ENCODE measurements at regions not wholly inside any gene's neighbourhood (a gene's known extent, or its start where the extent isn't known, plus 50 kb on each side); places are given as distances from the start of the nearest gene placed in this dataset.

DNA sequence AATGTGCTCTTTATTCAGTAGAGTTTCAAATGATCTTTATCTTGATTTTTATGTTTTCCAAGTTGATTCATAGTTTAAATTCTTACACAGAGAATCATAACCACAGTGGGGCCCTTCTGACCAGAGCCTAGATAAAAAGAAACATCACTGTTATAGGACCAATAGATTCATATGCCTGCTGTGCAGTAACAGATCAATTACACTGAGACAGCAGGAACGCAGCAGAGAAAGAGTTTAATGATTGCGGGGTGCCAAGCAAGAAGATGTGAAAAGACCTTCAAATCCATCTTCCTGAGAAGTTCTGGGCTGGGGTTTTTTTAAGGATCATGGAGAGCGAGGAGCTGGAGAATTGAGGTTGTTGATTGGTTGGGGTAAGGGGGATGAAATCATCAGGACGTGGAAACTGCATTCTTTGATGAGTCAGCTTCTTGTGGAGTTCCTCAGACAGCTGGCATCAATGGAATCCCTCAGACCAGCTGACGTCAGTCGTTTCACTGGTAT is 346.6 kb downstream of the TBC1D4 start:
- no peak for DNase-seq (ENCODE audit: low read depth in 4 of 4, low spot score in 3 of 4)

DNA sequence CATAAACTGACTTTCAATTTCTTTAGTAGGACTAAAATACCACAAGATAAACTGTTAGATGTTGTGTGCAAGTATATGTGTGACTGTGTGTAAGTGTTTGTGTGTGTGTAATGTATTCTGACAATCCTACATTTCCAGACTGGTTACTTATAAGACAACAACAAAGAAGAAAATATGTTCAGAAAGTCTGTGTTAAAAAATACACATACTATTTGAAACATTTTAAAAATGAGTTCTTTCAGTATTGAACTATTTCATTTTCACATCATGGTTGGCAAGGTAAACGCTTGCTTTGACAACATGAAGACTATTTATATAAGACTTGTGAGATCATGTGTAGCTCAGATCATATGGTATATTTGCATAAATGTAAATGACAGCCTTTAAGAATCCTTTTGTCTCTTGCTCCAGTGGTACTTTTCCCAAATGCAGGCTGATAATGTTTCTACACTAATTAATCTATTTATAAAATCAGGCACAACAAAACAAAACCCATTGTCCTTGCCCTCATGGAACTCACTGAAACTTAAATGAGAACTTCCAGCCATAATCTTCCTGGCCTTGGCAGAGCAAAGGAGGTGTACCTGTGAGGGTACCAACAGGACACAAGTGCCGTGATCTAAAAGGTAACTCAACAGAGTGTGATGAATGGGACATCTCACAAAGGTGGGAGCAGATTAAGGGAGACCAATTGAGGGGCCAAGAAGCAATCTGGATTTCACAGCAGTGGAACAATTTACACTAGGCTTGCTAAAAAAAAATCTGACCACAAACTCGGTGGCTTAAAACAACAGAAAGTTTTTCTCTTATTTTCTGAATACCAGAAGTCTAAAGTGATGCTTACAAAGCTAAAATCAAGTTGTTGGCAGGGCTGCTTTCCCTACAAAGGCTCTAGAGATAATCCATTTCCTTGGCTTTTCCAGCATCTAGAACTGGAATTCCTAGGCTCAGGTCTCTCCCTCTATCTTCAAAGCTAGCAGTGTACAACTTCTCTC is 349.0 kb downstream of the TBC1D4 start:
- DNase-seq (ENCODE audit: low read depth in 4 of 4, low spot score in 3 of 4), result no peak

GRCh38 chr13:75129331-75129730 is 352.6 kb downstream of the TBC1D4 start:
- no peak for DNase-seq (ENCODE audit: low read depth in 4 of 4, low spot score in 3 of 4)

GRCh38 chr13:75124415-75124814 is 357.6 kb downstream of the TBC1D4 start:
- no peak for DNase-seq (ENCODE audit: low read depth in 4 of 4, low spot score in 3 of 4)

GRCh38 chr13:75123428-75123827 is 358.5 kb downstream of the TBC1D4 start:
- DNase-seq (ENCODE audit: low read depth in 4 of 4, low spot score in 3 of 4), result no peak

- DNase-seq (ENCODE audit: low read depth in 4 of 4, low spot score in 3 of 4), result no peak
These were observed 361.9 kb downstream of the TBC1D4 start for GRCh38 chr13:75120085-75120484.

GRCh38 chr13:75115171-75115570 is 366.8 kb downstream of the TBC1D4 start:
- DNase-seq (ENCODE audit: low read depth in 4 of 4, low spot score in 3 of 4), result no peak

DNA sequence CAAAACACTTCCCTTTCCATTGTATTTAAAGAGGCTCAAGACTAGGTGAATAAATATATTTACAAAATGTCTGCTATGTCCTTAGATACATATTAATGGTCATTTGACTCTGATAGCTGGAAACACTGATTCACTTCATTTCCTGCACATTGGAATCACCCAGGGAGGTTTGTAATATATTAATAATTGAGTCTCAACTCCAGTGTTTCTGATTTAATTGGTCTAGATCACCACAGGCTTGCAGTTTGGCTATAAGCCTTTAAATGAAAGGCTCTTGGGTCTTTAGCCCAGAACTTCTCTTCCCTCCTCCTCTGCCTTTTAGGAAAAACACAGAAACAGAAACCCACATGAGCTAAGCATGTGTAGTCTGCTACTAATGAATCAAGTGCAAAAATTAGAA is 378.0 kb downstream of the TBC1D4 start:
- DNase-seq (ENCODE audit: low read depth in 4 of 4, low spot score in 3 of 4), result no peak

GRCh38 chr13:75102001-75102716 is 379.8 kb downstream of the TBC1D4 start:
- DNase-seq (ENCODE audit: low read depth in 4 of 4, low spot score in 3 of 4), result no peak

DNA sequence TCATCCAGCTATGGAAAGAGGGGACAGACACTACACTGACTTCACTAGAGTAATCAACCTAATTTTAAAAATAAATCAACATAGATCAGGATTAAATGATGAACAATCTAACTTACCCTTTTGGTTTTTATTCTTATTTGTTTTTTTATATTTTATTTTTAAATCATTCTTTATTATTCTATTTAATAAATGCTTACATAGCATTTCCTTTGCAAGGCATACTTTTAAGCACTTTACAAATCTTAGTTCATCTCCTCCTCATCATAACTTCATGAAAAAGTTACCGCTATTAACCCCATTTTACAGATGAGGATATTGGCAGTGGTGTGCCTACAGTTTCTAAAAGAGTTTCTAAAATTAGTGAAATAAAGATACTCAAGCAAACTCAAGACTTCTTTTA is 380.6 kb downstream of the TBC1D4 start:
- DNase-seq (ENCODE audit: low read depth in 4 of 4, low spot score in 3 of 4), result no peak

GRCh38 chr13:75092143-75092542 is 389.8 kb downstream of the TBC1D4 start:
- no peak for DNase-seq (ENCODE audit: low read depth in 4 of 4, low spot score in 3 of 4)

- DNase-seq (ENCODE audit: low read depth in 4 of 4, low spot score in 3 of 4), result no peak
These were observed 390.3 kb downstream of the TBC1D4 start for GRCh38 chr13:75091718-75092117.

DNA sequence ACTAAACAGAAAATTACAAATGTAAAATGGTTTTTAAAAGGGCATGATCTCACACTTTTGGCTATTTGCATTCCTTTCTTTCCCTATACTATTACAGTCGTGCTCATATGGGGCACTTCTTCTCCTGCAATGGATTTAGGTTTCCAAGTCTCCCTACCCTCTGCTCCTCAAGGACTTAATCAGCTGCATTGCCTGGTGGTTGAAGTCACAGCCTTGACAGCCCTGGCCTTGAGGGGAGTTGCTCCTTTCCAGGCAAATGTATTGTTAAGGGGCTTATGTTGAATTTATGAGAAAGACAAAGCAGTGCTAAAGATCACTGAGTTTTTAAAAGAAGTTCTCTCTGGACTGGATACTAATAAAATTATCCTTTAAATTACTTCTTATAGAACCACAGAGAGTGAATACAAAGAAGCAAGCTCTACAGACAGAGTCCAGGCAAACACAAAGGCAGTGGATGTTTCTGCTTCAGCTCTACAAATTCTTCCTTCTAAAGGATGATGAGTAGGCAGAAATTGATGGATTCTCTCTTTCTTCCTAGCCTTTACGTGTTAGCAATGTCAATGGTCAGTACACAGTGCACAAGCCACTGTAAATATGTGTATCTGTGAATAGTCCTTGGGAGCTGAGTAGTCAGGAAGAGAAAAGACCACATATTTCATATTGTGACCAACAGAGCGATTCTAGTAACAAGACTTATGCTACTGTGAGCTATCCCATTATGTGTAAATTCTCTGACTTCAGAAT is 390.9 kb downstream of the TBC1D4 start:
- no peak for DNase-seq (ENCODE audit: low read depth in 4 of 4, low spot score in 3 of 4)

DNA sequence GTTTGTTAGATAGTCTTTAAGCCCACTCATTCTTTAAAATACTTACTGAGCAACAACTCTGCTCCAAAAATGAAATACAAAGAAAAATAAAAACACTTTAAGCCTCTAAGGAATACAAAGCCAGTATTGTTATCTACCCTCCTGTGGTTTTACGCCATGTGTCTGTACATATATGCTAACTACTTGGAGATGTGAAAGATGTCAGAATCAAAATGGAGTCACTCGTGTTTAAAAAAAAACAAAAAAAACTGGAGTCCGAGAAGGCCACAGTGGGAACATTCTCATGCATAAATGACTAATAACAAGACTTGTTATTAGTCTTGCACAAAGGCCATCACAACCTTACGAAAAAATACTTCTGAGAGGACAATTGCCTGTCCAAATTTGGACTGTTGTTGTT is 393.1 kb downstream of the TBC1D4 start:
- DNase-seq (ENCODE audit: low read depth in 4 of 4, low spot score in 3 of 4), result no peak

DNA sequence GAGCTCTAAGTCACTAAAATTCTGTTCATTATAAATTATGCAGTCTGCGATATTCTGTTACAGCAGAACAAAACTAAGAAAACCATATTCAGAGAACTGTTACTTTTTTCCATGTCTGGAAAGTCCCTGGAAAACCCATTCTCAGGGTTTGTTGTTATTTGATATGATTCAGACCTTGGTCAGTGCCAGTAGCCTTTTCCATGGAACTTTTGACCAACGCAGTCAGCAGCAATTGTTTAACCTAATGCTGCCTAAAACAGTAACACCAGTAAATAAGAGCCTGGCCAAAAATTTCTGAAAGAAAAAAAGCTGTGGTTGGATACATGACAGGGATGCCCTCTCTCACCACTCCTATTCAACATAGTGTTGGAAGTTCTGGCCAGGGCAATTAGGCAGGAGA is 402.7 kb downstream of the TBC1D4 start:
- no peak for DNase-seq (ENCODE audit: low read depth in 4 of 4, low spot score in 3 of 4)

GRCh38 chr13:75076476-75076875 is 405.5 kb downstream of the TBC1D4 start:
- no peak for DNase-seq (ENCODE audit: low read depth in 4 of 4, low spot score in 3 of 4)

GRCh38 chr13:75073786-75074185 is 408.2 kb downstream of the TBC1D4 start:
- DNase-seq (ENCODE audit: low read depth in 4 of 4, low spot score in 3 of 4), result no peak

DNA sequence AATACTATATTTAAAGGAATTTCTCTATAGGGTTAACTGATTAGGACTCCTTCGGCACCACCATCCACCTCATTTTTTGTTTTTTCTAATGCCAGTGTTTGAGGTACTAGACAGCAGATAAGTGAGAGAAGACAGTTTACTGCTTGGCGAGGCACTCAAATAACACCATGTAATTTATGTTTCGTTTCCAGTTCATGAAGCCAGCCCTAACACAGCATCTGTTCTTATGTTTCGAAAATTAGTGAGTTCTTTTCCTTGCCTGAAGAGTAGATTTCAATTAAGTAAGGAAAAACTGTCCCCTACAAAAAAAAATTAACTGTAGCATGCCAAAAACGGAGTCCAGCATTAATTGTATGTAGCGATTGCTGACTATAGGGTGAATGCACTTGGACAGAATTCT is 409.1 kb downstream of the TBC1D4 start:
- DNase-seq (ENCODE audit: low read depth in 4 of 4, low spot score in 3 of 4), result no peak

DNA sequence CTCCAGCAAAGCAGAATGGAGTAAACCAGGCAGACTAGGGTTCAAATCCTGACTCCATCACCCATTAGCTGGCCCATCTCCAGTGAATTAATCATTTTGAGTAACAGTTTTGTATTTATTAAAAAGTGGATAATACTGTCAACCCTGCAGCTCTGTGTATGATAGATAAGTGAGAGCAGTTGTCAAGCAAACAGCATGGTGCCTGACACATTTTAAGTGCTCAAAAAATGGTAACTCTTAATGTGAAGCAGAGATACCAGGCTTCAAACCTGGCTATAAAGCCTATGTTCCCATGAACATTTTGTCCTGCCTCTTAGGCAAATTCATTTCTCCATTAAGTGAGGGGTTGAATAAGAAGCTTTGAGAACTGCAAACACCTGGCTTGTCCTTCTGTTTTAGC is 409.6 kb downstream of the TBC1D4 start:
- DNase-seq (ENCODE audit: low read depth in 4 of 4, low spot score in 3 of 4), result no peak

DNA sequence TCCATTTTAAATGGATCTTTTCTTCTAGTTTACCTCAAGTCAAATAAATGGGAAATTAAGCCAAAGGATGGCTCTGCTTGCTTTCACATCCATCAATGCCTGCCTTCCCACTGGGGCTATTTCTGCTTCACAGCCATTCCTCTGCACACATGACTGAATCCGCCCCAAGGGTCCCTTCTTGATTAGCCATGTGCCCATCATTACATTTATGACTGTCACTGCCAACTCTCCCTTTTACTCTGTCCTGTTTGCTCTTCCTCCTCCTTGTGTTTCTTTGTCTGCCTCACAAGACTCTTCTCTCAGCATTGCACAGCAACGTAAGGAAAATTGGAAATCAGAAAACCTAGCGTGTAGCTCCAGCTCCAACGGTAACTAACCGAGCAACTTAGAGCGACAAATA is 410.2 kb downstream of the TBC1D4 start:
- DNase-seq (ENCODE audit: low read depth in 4 of 4, low spot score in 3 of 4), result no peak

- DNase-seq (ENCODE audit: low read depth in 4 of 4, low spot score in 3 of 4), result no peak
These were observed 410.6 kb downstream of the TBC1D4 start for GRCh38 chr13:75071395-75071794.

Measured in left renal pelvis (tissue), 4 donors.